Panc1 (cell line): ENCODE measurements at regions not wholly inside any gene's neighbourhood (a gene's known extent, or its start where the extent isn't known, plus 50 kb on each side); places are given as distances from the start of the nearest gene placed in this dataset.

ENCODE experiments used
- ATAC-seq: fragments of 200-7000 bp; cut with Tn5 transposase; 2 replicates; pipeline ENCODE4 v1.9.1; 2020; ENCODE audit warnings: mild to moderate bottlenecking, moderate library complexity
- BruUV-seq: library from RNA; stranded (reverse); fragments of 400-500 nt; replicated peaks from 2 replicates; lab custom pipeline; 2021; lab: Mats Ljungman, UMichigan
- CTCF ChIA-PET: fragments of 300-600 bp; sonication (Branson Sonifier 250); formaldehyde crosslinking; loops from one replicate; lab custom pipeline; 2022; ENCODE audit warnings: antibody characterized with exemption; lab: Charles Lee
- POLR2A ChIA-PET: fragments of 300-600 bp; sonication (Branson Sonifier 250); formaldehyde crosslinking; loops from one replicate; lab custom pipeline; 2022; ENCODE audit warnings: antibody characterized with exemption; lab: Charles Lee
- DNase-seq: peaks from one replicate; pipeline ENCODE4 v3.0.0-alpha.2; 2010; ENCODE audit warnings: low read depth, low spot score
- H3K27ac ChIP-seq: 2 replicates; pipeline ENCODE4 v1.5.1; 2011; ENCODE audit warnings: mild to moderate bottlenecking, low read length, inconsistent platforms
- H3K27me3 ChIP-seq: fragments of 200-500 bp; sonication (Bioruptor generic); 2 replicates; pipeline ENCODE4 v1.6.0; 2014; ENCODE audit warnings: low read length, inconsistent platforms; ENCODE audit not compliant: control insufficient read depth, insufficient read depth
- H3K36me3 ChIP-seq: fragments of 200-500 bp; sonication (Bioruptor generic); 2 replicates; pipeline ENCODE4 v1.5.1; 2014; ENCODE audit warnings: inconsistent platforms, mild to moderate bottlenecking, low read length, moderate library complexity; ENCODE audit not compliant: control insufficient read depth, insufficient read depth
- H3K4me1 ChIP-seq: 2 replicates; pipeline ENCODE4 v1.5.1; 2011; ENCODE audit warnings: inconsistent platforms, mild to moderate bottlenecking, low read length, moderate library complexity; ENCODE audit not compliant: control insufficient read depth, insufficient read depth
- H3K4me3 ChIP-seq, 2 experiments: 2 replicates each; pipeline ENCODE4 v1.5.1; 2011 to 2012; ENCODE audit warnings: low read depth in 2 of 2, low read length in 2 of 2, mild to moderate bottlenecking in 2 of 2, inconsistent platforms in 1 of 2, moderate library complexity in 1 of 2
- H3K9me3 ChIP-seq: fragments of 200-500 bp; sonication (Bioruptor generic); 2 replicates; pipeline ENCODE4 v1.5.1; 2014; ENCODE audit warnings: low read depth, mild to moderate bottlenecking, inconsistent platforms, low read length, moderate library complexity; ENCODE audit not compliant: control insufficient read depth, insufficient read depth
- CTCF ChIP-seq: fragments of 450-650 bp; IDR thresholded peaks from 2 replicates; pipeline ENCODE4 v1.5.1; 2017; ENCODE audit warnings: mild to moderate bottlenecking
- POLR2AphosphoS5 ChIP-seq: IDR thresholded peaks from 2 replicates; pipeline ENCODE4 v1.6.1; 2012; ENCODE audit warnings: mild to moderate bottlenecking, low read depth, low read length, moderate library complexity
- REST ChIP-seq, 2 experiments: IDR thresholded peaks; 2 replicates each; pipeline ENCODE4 v1.6.1; 2011 to 2012; ENCODE audit warnings: low read depth in 2 of 2, control low read depth in 1 of 2, low read length in 1 of 2, mild to moderate bottlenecking in 1 of 2, moderate library complexity in 1 of 2; ENCODE audit not compliant: insufficient read depth in 1 of 2
- SIN3A ChIP-seq: IDR thresholded peaks from 2 replicates; pipeline ENCODE4 v1.6.1; 2012; ENCODE audit warnings: low read depth, mild to moderate bottlenecking, low read length, moderate library complexity, borderline replicate concordance; ENCODE audit not compliant: insufficient read depth
- TCF7L2 ChIP-seq: IDR thresholded peaks from 2 replicates; pipeline ENCODE4 v1.6.1; 2011; ENCODE audit warnings: mild to moderate bottlenecking, low read depth, low read length, inconsistent platforms
- in situ Hi-C: cut with HindIII; loops from 2 replicates; pipeline ENCODE4 v1.10.0; 2016; ENCODE audit warnings: low sequenced_read_pairs, low pct_unique_long_range_greater_than_20kb
- intact Hi-C: fragments of 100-400 bp; cut with micrococcal nuclease; formaldehyde crosslinking; loops from one replicate; pipeline ENCODE4 v1.10.0; 2022; ENCODE audit not compliant: unreplicated experiment

GRCh38 chr13:40115426-40115825, 460.0 kb downstream of the COG6 start:
- no peaks in the 10 kb centered on the region for H3K9me3 ChIP-seq
- BruUV-seq = no TSS peak
- H3K27me3 ChIP-seq = no peaks in the 10 kb centered on the region
- in situ Hi-C loops = no loop called here
- ChIA-PET POLR2A (no interaction called here), CTCF (no interaction called here)
- H3K27ac ChIP-seq = no peak overlapping the region
- TF ChIP-seq CTCF (no peak), TCF7L2 (no peak), POLR2AphosphoS5 (no peak), SIN3A (no peak), REST (IDR thresholded peaks at IDR 0.05; ENCODE audit: insufficient read depth in 1 of 2, low read depth in 2 of 2, low read length in 1 of 2) (no peak)
- no peaks in the 10 kb centered on the region for H3K4me1 ChIP-seq
- H3K36me3 ChIP-seq = no peaks in the 10 kb centered on the region
- H3K4me3 ChIP-seq = no peak overlapping the region
- intact Hi-C loops = no loop called here
- DNase-seq (no peak), ATAC-seq (no peak)

- no TSS peak for BruUV-seq
- intact Hi-C loops (no loop called here), in situ Hi-C loops (no loop called here)
- TF ChIP-seq REST (IDR thresholded peaks at IDR 0.05; ENCODE audit: insufficient read depth in 1 of 2, low read depth in 2 of 2, low read length in 1 of 2) = no peak
- no peak for TF ChIP-seq CTCF
- TF ChIP-seq TCF7L2 = no peak
- no peak for TF ChIP-seq SIN3A
- no peak for TF ChIP-seq POLR2AphosphoS5
- Histone ChIP-seq H3K4me3 (no peak overlapping the region), H3K9me3 (no peaks in the 10 kb centered on the region), H3K4me1 (no peaks in the 10 kb centered on the region), H3K27ac (no peak overlapping the region), H3K27me3 (no peaks in the 10 kb centered on the region), H3K36me3 (no peaks in the 10 kb centered on the region)
- ChIA-PET CTCF (no interaction called here), POLR2A (no interaction called here)
- ATAC-seq = no peak
- DNase-seq = no peak
Observed at GRCh38 chr13:40116008-40116407, 460.5 kb downstream of the COG6 start.
